ENCODE measurements at regions not wholly inside any gene's neighbourhood (a gene's known extent, or its start where the extent isn't known, plus 50 kb on each side); places are given as distances from the start of the nearest gene placed in this dataset.
A peak's percentile ranks its signal among the peaks of the same experiment; 100 is the strongest.

DNA sequence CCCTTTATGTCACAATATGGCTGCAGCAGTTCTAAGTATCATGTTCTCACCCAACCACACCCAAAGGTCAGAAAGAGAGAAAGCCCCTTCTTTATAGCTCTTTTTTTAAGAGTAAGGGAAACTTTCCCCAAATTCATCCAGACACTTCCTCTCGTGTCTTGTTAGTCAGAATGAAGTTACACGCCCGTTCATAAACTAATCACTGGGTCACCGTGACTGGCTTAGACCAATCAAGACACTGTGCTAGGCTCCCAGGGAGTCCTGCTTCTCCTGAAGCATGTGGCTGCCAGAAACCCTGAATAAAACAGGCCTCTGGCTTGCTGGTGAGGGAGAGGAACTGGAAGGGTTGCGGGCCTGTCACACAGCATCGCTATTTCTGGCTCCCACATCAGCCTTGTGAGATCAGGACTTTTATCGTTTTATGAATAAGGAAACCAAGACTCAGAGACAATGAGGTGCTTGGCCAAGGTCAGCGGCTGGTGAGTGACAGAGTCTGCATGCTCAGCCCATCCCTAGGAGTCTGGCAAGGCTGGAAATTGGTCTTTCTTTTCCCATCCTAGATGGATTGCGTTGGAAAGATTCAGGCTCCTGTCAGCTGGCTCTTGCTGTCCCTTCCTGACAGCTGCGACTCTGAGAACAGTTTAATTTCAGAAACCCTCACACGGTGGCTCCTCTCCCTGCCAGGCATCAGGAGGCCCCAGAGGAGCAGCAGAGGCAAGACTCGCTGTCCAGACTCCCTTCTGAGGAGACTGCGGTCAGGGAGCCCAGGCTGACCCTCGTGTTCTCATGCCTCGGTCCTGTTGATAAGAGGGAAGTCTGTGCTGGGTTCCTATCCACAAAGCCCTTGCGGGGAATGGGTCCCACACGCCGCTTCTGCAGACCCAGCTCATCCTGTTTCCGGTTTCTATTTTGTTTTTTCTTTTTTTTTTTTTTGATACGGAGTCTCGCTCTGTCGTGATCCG is 104.5 kb upstream of the TAF1B start:
- no peak for DNase-seq (ENCODE audit: low spot score)

GRCh38 chr2:9739531-9739964 is 103.7 kb upstream of the TAF1B start:
- peak; percentile 62 for DNase-seq (ENCODE audit: low spot score)

DNA sequence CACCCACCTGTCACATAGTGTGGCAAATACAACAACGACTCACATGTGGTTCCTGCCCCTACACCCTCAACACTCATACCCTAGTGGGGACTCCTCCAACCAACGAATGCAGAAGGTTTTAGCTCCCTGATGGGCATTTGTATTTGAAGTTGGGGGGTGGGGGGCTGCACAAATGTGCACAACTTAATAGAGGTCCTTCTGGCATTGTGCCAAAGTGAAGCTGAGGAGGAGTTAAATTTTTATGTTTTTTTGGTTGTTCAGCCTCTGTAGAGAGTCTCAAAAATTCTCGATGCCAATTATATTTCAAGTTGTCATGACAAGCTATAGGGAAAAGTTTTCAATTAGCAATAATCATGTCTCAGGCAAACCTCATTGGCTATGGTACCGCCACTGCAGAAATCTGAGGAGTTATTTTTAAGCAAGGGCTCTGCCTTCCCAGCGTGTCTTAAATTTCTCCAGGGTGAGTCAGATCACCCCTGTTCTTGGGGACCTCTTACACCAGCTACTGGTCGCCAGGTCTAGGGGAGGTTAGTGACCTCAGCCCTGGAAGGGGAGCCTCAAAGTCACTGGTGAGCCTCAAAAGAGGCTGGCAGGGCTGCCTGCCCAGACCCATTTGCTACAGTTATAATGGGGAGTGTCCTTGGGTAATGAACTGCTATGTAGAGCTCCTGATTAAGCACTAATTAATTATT is 102.7 kb upstream of the TAF1B start:
- no peak for DNase-seq (ENCODE audit: low spot score)

DNA sequence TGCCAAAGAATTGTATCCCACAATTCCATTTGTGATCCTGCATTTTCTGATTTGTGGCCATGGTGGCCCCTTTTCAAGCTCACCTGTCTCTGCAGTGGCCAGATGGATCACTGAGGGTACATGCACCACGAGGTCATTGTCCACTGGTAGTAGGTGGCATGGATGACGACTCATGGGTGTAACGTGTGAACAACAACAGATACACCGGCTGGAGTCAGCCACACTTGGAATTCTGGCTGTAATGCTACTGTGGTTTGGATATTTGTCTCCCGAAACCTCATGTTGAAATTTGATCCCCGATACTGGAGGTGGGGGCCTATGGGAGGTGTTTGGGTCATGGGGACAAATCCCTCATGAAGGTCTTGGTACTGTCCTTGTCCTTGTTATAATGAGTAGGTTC is 102.2 kb upstream of the TAF1B start:
- DNase-seq (ENCODE audit: low spot score) = no peak

GRCh38 chr2:9742601-9743000 is 100.7 kb upstream of the TAF1B start:
- no peak for DNase-seq (ENCODE audit: low spot score)

DNA sequence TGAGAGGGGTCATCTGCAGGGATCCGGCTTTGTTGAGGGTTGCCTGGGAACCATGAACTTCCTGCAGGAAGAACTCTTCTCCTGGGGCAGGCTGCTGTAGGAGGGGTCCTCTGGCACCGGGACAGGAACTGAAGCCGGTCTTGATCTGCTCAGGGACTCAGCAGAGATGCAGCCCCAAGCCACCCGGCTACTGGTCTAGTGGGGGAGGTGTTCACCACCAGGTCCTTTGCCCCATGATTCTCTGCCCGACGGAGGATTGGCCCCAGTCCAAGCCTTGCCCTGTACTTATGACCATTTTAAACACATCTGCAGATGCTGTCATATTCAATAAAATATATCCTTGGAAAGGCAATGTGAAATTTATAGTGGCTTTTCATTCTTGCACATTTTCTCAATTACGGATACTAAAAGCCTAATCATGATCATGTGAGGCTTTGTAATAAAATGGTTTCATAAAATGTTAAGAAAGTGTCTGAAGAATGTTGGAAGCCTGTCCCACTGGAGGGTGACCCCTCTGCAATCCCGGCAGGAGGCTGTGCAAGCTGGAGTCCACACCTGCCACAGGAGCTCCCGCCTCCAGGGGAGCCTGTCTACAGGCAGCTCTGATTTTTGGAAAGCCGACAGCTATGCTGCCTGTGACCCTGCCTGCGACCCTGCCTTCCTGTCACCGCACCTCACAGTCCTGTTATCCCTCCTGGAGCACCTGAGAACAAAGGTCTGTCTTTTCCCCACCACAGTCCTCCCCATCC is 98.8 kb upstream of the TAF1B start:
- DNase-seq (ENCODE audit: low spot score) = no peak

- no peak for DNase-seq (ENCODE audit: low spot score)
Observed at GRCh38 chr2:9745153-9745899, 97.9 kb upstream of the TAF1B start.

- no peak for DNase-seq (ENCODE audit: low spot score)
Observed at GRCh38 chr2:9747396-9747795, 95.9 kb upstream of the TAF1B start.

GRCh38 chr2:9748577-9748976 is 94.7 kb upstream of the TAF1B start:
- no peak for DNase-seq (ENCODE audit: low spot score)

DNA sequence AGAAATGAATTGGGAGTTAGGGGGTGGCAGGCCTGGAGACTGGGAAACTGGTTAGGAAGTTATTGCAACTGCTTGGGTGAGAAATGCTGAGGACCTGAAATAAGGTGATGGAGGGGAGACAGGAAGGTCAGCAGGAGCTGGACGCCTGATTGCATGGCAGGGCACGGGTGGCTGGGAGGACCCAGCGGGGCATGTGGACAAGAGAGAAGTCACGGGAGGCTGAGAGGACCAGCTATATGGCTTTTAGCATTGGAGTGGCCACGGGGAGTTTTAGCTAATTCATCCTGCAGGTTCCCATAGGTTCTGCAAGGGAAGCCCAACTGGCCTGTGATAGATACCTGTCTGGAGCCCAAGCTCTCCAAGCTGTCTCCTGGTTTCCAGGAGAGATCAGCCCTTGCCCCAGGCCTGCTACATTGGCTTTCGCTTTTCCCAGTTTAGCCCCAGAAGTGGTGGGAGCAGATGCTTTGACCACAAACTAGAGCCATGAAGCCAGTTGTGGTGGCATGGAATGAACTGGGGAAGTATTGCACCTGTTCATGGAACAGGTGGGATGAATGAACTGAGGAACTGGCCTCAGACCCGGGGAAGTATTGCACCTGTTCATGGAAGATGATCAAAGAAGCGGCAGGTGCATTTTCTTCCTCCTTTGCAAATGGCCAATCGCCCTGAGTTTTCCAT is 93.6 kb upstream of the TAF1B start:
- no peak for DNase-seq (ENCODE audit: low spot score)

DNA sequence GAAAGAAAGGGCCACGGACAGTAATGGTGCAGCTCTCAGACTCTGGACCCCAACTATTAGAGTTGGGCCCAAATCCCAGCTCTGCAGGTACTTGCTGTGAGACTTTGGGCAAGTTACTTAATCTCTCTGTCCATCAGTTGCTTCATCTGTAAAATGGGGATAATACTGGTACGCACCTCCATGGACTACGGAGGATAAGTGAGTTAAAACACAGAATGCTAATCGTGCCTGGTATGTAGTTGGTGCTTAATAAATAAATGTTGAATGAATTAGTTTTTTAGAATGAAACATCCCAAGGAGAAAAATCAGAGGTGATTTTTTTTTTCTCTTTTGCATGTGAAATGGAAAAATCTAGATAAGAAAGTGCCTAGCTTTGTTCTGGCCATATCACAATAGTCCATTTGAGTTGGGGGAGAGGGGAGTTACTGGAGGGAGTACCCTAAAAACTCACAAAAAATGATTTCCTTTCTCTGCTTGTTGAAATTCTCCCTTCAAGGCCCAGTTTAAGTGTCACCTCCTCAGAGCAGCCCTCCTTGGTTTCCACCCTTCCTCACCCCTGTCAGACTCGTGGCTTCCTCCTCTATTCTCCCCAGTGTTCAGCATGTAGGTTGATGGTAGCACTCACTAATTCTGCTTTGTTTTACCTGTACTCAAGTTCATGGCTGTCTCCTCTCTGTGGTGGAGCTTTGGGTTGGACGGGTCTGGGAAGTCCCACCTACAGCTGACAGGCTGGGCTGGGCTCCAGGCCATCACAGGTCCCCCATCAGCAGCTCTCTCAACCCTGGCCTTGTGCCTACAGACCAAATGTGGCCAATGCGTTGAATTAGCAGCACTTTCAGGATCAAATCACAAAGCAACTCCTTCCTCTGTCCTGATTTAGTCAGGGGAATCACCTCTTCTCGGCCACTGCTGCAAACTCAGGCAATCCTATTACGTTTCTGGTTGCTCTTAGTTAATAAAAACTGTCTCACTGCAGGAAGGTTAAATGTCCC is 92.8 kb upstream of the TAF1B start:
- no peak for DNase-seq (ENCODE audit: low spot score)

DNA sequence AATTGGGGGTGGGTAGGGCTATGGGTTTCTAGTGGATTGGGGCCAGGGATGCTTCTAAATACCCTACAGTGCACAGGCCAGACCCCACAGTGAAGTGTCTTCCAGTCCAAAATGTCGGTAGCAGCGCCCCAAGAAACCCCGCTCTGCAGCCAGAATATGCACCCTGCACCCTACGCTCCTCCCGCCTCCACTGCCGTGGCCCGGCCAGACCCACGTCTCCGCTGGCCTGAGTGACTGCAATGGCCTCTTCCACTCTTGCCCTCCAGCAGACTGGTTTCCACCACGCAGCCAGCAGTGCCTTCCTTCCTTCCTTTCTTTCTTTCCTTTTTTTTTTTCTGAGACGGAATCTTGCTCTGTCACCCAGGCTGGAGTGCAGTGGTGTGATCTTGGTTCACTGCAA is 91.4 kb upstream of the TAF1B start:
- no peak for DNase-seq (ENCODE audit: low spot score)

DNA sequence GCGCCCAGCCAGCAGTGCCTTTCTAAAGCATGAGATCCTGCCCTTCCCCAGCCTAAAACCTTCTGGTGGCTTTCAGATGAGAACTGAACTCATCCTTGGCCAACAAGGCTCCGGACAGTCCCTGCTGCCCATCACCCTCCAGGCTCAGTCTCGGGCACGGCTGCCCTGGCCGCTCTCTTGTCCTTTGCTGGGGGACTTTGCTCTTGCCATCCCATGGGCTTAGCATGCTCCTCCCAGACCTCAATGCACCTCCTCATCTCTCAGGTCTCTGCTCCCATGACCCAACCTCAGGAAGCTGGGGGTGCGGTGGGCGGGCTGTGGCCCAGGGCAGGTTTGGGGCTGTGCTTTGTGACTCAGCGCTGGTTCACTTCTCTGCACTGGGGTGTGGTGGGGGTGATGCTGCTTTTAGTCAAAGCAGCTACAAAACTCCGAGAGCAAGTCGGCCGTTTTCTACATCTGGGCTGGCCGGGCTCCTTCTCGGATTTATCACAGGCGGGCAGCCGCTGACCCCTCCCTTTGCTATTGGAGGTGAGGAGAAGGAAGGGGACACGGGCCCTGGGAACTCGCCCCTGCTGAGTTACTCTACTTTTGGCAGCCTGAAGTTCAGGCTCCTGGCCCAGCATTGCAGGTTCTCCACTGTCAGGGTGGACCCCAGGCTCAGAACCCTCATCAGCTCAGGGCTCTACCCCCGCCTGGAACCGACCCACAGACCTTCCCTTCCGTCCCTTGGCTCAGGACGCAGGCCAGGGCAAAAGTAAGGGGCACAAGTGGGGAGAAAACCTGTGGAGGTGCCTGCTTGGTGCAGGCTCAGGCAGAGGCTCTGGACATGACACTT is 90.6 kb upstream of the TAF1B start:
- DNase-seq (ENCODE audit: low spot score) = peak; percentile 76

DNA sequence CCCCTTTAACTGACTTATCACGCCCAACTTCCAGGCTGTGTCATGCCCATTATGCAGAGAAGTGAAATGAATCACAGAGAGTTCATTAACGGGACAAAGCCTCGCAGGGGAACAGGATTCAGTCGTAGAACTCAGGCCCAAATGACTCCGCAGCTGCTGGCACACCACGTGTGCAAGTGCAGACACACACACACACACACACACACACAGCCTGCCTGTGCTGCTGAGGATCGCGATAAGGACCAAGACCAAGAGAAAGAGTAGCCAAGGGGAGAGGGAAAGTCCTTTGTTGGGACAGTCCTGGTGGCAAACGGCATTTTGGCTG is 90.0 kb upstream of the TAF1B start:
- DNase-seq (ENCODE audit: low spot score) = peak; percentile 57

GRCh38 chr2:9753665-9754531 is 89.4 kb upstream of the TAF1B start:
- DNase-seq (ENCODE audit: low spot score) = peak; percentile 32

DNA sequence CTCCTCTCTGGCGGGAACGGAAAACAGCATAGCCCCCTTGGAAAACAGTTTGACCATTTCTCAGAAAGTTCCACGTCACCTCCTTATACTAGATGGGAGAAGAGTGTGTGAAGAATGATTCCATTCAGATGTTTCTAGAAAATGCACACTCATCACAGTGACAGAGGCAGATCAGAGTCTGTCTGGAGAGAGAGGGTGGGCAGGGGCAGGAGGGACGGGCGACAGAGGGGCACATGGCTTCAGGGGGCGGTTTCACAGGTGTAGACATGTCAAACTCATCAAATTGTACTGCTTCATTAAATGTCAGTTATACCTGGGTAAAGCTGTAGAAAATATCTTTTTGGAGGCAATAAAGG is 88.8 kb upstream of the TAF1B start:
- no peak for DNase-seq (ENCODE audit: low spot score)

DNA sequence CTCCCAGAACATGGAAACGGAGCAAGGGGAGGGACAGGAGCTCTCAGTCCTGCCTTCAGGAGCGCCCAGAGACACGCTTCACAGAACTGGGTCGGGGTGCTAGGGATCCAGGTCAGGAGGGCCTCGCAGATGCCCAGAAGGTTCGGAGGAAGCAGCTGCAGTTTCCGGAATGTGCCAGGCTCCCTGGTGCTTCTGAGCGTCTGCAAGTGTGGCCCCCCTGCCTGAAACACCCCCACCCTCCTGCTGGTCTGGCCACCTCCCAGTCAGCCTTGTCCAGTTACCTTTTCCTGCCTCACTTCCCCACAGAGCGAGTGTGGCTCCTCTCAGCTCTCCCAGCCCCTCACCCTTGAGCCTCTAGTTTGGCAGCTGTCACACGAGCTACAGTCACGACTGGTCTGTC is 88.3 kb upstream of the TAF1B start:
- no peak for DNase-seq (ENCODE audit: low spot score)

DNA sequence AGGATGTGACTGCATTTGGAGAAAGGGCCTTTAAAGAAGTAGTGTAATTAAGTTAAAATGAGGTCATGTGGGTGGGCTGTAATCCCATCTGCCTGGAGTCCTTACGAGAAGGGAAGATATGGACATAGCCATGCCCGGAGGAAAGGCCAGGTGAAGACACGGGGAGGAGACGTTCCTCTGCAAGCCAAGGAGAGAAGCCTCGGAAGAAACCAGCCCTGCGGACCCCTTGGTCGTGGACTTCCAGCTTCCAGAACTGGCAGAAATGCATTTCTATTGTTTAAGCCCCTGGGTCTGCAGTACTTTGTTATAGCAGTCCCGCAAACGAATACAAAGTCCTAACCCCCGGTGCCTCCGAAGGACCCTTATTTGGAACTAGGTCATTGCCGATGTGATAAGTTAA is 87.6 kb upstream of the TAF1B start:
- DNase-seq (ENCODE audit: low spot score) = no peak
